GM18858 (cell line): ENCODE measurements at regions not wholly inside any gene's neighbourhood (a gene's known extent, or its start where the extent isn't known, plus 50 kb on each side); places are given as distances from the start of the nearest gene placed in this dataset.

ENCODE experiments used
- ATAC-seq: cut with Tn5 transposase; IDR thresholded peaks from one replicate; pipeline ENCODE4 v1.9.1; 2021; ENCODE audit not compliant: unreplicated experiment

DNA sequence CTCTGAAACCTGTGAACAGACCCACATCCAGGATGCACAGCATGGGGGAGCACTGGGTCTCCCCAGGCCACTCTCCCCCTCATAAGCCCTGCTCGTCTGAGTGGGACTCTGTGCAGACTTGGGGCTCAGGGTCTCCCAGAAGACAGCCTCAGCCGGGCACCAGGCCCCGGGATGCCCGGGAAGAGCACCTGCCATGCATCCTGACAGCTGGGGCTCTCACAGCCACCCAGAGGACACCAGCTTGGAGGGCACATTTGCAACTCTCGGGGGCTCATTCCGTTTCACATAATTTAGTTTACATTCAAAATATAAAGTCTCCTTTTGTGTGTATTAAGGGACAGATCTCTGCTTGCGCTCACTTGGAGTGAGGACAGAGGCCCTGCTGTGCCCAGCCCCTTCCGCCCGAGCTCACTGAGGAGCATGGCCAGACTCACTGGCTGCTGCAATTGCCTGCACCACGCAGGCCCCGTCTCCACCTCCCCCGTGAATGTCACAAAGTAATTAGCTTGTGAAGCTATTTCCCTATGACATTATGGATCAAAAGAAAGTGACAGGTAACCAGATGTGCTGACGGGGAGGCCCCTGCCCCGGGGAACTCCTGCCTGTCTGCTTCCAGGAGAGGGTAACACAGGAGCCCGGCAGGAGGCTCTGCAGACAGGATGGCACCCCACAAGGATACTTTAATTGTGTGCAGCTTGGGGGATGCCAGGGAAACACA, 275.6 kb downstream of the BRD1 start:
- no peak for ATAC-seq

DNA sequence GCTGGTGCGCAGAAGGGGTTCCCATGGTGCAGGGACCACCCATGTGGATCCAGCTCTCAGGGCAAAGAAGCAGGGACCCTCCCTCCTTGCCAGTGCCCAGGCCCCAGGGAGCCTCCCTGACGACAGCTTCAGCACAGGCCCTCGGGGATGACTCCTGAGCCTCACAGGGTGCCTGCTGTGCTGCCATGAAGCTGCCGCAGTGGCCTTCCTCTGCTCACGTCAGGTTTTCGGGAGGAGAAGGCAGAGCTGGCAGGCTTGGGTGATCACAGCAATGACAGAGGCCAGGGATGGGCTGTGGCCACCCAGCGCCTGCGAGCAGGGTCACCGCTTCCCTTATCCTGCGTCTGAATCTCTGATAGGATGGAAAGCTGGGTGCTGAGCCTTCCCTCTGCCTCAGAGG, 276.2 kb downstream of the BRD1 start:
- ATAC-seq = no peak

DNA sequence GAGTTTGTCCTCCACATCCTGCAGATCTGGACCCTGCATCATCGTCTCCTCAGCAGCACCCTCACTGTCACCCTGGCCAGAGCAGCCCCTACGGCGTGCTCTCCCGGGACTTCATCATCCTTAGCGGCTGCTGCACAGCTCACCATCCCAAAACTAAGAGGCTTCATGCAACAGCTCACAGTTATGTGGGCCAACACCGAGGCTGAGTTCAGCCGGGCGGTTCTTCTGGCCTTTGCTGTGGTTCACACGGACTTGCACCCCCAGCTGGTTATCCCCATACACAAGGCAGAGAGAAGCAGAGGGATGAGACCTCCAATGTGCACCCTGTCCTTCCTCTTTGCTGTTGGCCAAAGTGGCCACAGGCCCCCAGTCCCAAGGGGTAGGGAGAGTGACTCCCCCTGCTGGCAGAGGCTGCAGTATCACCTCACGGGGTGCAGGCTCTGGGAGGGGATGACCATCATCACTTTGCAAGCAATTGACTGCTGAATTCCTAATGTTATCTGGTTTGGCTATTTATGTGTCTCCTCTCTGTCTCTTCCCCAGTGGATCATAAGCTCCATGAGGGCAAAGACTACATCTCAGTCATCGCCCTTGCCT, 276.8 kb downstream of the BRD1 start:
- ATAC-seq = no peak

DNA sequence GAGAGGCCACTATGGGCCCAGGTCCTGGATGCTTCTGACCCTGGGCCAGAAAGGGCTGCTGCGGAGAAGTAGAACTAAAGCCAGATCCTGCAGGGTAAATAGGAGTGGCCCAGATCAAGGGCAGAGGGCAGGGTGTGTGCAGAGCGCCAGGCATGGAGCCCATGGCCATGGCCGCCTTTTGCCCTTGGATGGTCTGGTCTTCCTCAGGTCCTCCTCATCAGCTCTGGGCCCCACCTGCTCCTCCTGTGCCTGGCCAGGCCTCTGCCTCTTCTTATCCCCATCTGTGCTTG, 277.6 kb downstream of the BRD1 start:
- ATAC-seq = no peak

DNA sequence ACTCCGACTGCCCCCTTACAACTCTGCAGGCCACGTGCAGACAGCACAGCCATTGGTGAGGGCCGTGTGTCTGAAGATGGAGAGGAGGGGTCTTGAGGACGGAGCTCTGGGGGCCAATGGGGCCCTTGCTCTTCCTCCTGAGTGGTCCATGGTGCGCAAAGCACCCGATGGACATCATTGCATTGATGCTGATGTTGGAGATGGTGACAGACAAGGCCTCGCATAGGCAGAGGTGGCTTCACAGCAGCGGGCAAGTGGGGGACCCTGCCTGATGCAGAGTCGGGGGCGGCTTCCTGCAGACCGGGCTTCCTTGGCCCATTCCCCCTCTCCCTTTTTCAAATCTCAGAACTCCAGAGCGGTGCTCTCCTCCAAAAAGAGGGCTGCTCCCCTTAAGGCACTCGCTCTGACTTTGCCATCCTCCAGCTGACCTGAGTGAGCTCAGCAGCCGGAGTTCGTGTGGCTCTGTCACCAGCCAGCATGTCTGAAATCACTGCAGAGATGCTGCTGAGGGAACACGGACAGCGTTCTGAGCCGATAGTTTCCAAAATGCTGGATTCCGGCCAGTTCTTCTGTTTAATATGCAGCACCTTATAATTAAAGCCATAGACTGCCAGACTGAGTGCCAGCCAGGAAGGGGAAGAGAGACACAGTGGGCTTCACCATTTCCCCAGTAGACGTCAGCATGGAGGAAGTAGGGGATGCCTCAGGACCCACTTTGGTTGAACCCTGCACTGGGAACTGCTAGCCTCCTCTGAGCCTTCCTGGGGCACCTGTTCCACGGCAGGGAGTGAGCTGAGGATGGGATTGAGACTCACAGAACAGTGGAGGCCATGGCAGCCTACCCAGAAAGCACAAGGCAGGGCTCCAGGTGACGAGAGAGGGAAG, 278.2 kb downstream of the BRD1 start:
- no peak for ATAC-seq

DNA sequence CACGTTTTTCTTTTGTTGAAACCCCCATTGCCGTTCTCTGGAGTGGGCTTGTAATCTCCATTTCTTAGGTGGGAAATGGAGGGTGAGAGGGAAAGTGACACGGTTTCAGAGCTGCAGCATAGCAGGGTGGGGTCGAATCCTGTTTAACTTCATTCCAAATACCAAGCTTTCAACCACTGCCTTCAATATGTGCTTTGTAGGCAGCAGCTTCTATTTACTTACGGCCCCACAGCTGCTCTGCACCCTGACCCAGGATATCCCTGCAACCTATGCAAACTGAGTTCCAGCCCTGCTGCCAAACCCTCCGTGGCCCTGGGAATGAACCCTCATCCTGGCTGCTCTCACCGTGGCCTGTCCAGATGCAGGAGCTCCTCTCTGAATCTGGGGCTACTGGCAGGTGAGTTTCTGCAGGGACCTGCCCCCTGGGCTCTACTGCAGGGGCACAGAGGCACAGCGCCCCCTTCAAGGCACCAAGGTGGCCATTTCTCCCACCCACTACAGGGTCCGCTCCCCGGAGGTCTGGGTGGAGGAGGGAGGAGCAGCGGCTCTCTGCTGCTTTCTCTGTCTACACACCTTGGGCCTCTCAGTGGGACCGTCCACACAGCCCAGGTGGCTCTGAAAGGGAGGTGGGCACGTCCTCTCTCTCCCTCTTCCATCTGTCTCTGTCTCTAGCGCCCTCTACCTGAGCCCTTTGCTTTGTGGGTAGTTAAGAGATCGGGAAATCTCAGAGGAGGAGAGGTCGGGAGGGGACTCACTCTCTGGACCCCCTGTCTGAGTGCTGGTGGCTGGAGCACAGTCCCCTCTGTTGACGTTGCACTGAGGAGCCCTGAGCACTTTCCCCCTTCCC, 279.1 kb downstream of the BRD1 start:
- ATAC-seq = no peak

DNA sequence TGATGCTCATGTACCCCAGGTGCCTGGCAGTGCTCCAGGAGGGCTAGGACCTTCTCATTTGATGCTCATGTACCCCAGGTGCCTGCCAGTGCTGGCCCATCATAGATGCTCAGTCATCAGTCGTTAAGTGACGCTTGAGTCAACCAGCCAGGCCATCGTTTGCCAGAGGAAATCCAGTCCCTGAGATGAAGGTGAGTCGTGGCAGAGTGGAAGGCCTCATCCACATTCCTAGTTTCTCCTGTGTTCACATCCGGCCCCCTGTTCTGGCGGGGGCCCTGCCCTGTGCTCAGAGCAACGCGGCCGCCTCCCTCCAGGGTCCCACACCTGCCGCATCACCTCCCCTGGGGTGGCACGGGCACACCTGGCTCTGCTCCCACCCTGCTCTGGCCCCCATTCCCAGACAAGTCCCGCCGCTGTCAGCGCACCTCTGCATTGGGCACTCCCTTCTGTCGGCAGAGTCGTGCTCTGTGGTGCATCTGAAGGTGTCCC, 279.9 kb downstream of the BRD1 start:
- ATAC-seq = no peak

DNA sequence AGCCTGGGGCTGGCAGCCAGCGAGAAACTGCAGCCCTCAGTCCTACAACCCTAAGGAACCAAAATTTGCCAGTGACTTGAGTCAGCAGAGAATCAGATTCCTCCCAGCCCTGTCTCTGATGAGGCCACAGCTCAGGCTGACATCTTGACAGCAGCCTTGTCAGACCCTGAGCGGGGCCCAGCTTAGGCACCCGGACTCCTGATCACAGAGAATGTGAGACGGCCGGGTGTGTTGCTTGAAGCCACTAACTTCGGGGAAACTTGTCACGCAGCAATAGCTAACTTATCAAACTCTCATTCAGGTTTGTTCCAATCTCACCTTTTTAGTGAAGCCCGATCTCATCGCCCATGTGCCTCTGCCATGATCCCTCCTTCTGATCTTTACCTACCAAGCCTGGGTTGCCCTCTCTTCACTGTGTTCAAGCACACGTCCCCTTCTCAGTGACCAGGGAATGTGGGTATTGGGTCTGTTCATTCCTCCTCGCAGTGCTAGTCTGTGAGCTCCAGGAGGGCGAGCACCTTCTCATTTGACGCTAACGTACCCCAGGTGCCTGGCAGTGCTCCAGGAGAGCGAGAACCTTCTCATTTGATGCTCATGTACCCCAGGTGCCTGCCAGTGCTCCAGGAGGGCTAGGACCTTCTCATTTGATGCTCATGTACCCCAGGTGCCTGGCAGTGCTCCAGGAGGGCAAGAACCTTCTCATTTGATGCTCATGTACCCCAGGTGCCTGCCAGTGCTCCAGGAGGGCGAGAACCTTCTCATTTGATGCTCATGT, 280.7 kb downstream of the BRD1 start:
- no peak for ATAC-seq

DNA sequence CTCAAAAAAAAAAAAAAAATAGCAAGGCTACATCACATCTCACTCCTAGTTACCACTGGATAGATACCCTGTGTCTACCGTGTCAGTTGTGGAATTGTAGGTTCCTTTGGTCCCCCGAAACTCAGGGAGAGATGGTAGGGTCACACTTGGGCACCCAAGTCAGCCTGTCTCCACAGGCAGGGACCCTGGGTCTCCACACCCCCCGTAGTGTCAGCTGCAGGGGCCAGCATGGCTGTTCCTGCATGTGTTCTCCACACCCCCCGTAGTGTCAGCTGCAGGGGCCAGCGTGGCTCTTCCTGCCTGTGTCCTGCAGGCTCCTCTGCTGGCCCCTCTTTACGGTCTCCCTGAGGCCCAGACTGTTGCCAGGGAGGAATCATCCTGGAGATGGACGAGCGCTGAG, 282.1 kb downstream of the BRD1 start:
- no peak for ATAC-seq

DNA sequence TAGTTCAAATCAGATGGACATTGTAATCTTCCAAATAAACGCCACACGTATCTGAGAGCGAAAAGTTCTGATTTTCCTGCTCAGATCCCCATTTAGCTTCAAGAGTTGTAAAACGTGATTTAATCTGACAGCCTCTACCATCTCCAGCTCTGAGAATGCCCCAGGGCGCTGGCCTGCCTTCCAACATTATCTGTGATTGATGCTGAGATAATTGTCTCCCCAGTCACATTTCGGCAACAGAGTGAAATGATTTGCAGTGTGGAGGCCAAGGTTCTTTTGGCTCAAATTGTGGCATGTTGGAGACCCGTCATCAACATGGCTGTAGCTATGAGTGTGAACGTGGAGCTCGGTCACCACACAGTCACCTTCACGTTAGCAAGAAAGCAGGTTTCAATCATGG, 283.4 kb downstream of the BRD1 start:
- no peak for ATAC-seq

DNA sequence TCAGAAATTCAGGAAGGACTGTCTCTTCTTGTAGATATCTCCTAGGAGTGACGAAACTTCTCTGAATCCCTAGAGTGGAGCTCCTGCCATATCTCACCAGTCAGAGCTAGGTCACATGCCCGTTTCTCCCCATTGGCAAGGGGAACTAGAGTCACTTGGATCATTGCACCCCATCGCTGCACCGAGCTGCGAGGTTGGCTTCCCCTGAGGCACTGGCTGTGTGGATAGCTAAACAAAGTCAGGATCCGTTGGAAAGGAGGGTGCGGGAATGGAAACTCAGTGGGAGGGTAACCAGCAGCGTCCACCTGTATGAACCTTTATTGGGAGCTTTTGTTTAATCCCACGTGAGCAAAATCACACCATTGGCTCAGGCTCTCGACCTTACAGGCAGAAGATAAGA, 283.8 kb downstream of the BRD1 start:
- no peak for ATAC-seq

DNA sequence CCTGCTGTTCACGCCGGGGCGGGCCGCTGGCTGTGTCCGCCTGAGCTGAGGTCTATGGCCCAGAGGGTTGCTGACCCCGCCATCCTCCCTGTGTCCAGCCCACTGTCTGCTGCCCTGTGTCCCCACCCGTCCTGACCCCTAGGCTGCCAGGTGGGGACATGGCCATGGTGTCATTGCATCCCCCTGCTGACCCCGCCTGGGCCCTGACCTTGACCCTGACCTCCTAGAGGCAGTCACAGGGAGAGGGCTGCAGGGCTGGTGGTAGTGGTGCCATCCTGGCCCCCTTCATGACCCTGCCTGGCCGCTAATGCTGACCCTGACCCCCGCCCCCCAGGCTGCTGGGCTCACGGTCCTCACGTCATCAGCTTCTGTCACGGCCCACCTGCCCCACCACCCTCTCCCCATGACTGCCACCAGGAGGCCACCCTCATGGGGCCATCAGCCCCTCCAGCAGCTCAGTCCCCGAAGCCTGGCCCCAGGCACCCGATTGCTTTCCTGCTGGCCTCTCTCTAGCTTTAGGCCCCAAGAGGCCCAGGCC, 285.9 kb downstream of the BRD1 start:
- no peak for ATAC-seq

DNA sequence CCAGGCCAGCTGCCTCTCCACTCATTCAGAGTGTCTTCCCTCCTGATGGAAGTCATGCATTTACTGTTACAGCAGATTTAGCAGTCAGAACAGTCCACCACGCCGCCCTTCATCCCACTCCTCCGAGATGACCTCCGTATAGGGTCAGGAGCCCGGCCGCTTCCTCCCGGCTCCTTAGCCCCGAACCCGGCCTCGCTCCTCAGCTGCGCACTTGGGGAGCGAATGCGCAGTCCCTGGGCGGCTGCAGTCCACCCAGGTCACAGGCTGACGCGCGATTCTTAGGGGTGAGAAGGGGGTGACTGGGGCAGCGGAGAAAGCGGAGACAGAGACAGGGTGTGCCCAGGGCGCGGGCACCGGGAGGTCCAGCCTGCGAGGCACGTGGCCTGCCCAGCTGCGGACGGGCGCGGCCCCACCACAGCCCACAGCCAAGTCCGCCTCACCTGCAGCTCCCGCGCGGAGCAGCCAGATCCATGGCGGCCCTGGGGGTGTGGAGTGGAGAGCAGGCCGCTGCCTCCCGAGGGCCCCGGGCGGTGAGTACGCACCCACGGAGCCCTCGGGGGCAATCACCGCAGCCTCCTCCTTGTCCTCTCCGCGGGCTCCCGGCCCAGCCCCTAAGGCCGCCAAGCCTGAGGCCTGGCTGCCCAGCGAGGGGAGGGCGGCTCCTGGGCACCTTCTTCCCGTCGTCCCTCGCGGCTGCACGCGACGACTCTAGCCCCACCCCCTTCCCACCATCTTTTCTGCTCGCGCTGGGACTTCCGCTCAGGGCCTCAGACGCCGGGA, 286.6 kb downstream of the BRD1 start:
- ATAC-seq = no peak

DNA sequence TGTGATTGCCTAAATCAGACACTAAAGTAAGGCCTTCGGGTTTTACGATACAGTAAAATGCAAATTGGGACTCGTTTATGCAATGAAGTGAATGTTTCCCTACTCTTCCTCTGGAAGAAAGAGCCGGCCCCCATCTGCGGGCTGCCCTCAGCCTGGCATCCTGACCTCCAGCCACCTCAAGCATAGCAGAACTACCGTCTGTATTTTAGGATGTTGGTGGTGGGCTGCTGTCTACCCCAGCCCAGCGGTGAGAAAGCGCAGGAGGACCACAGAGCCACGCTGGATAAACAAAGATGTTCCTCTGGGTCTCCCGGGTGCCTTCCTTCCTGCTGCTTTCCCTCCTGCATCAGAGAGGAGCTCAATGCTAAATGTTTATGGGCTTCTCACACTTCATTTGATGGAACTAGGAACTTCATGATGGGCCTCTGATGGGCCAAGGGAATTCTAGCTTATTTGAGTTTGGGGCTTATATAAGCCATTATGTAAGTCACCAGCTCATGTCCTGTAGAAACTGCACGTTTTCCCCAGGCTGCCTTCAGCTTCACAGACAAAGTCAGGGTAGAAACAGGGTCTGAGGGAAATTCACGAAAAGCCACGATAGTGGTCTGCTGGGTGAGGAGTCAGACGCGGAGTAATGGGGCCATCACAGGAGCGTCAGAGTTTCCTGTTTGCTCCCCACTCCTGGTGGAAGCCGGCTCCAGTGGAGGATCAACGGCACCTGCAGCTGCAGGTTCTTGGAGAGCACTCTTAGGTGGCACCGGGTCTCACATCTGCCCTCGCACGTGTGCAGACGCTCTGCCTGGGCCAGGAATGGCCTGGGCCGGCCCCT, 287.4 kb downstream of the BRD1 start:
- ATAC-seq = no peak

DNA sequence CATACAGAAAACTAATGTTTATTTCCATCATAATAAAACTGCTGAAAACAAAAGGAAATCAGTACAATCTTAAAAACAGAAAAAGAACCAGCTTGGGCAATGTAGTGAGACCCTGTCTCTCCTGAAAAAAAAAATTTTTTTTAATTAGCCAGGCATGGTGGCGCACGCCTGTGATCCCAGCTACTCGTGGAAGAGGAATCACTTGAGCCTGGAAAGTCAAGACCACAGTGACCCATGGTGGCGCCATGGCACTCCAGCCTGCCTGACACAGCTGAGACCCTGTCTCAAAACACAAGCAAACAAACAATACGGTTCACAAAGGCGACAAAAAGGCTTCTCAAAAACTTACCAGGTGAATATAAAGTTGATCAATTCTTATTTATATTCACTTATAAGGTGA, 289.7 kb downstream of the BRD1 start:
- no peak for ATAC-seq

DNA sequence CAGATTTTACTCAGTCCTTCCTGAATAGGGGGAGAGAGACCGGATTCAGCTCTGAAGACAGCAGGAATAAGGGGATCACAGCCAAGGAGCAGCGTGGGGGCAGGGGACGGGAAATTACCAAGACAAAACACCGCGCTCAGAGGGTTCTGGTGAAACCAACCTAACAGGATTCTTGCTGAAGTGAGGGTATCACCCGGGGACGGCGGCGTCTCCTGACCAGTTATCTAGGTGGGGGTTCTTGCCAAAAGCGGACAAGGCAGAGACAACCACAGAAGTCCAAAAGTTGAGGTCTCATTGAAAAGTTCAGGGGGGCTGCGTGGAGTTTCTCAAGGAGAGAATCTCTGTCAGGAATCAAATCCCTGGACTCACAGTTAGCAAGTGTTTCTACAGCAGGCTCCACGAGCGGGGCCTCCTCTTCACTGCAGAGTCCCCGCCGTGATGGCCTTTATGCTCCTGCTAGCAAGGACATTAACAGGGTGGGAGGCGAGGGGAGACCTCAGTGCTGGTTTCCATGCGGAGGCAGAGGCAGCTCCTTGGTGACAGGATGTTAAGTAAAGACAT, 291.0 kb downstream of the BRD1 start:
- ATAC-seq = no peak

DNA sequence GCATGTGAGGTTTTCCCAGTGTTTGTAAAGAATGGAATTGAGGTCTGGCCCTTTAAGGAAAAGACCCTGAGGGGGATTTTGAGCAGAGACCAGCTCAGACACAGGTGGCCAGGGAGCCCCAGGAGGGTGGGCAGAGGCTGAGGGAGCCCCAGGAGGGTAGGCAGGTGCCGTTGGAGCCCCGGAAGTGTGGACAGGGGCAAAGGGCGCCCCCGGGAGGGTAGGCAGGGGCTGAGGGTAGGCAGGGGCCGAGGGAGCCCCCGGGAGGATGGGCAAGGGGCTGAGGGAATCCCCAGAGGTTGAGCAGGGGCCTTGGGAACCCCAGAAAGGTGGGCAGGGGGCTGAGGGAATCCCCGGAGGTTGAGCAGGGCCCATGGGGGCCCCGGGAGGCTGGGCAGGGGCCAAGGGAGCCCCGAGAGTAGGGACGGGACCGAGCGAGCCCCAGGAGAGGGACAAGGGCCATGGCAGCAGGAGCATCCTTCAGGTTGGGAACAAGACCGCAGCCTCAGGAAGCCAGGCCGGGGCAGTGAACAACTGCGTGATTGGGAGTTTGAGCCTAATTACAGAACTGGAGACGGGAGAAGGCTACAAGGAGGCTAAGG, 292.0 kb downstream of the BRD1 start:
- no peak for ATAC-seq

DNA sequence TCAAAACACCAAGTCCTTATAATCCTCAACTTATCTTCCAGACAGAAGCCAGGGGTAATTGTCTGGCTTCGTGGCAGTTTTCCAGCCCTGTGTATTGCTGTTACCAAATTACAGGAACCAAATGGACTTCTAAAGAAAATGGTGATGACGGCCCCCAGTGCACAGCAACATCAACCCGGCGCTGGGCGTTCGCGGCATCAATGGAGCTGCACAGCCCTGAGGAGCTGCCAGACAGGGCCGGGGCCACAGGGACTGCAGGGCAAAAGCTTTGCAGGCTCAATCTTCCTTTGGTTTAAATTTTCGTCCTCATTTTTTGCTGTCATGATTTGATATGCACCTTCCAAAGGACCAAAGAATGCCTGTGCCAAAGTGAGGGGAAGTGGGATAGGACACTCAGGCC, 292.5 kb downstream of the BRD1 start:
- no peak for ATAC-seq
